Activated T-helper 9 cell treated with anti-CD3 and anti-CD28 coated beads, Interleukin-2, amount 50 U/mL, for 16 hours (primary cell): ENCODE measurements at regions not wholly inside any gene's neighbourhood (a gene's known extent, or its start where the extent isn't known, plus 50 kb on each side); places are given as distances from the start of the nearest gene placed in this dataset.
"Not testable (repeated sequence)": the region's sequence is repeated elsewhere in the genome, so short reads cannot be mapped to it uniquely, and the experiment has no call there.

Source experiments
- DNase-seq: peaks from one replicate; pipeline ENCODE4 v3.0.0-alpha.2; 2020; ENCODE audit warnings: low read depth

GRCh38 chr6:63441266-63441956 lies 121.6 kb upstream of the LGSN start:
- peak; percentile 1 for DNase-seq

DNA sequence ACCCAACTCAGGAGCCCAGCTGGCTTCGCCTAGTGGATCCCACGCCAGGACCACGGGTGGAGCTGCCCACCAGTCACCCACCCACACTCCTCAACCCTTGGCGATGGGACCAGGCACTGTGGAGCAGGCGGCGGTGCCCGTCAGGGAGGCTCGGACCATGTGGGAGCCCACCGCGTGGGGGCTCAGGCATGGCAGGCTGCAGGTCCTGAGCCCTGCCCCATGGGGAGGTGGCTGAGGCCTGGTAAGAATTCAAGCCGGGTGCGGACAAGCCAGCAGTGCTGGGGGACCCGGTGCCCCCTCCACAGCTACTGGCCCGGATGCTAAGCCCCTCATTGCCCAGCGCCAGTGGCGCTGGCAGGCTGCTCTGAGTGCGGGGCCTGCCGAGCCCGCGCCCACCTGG lies 123.1 kb upstream of the LGSN start:
- DNase-seq = no peak

GRCh38 chr6:63444768-63445167 lies 125.0 kb upstream of the LGSN start:
- DNase-seq = no peak

- DNase-seq = no peak
Measured at GRCh38 chr6:63446405-63446804, 125.9 kb upstream of the LOC128125822 start.

DNA sequence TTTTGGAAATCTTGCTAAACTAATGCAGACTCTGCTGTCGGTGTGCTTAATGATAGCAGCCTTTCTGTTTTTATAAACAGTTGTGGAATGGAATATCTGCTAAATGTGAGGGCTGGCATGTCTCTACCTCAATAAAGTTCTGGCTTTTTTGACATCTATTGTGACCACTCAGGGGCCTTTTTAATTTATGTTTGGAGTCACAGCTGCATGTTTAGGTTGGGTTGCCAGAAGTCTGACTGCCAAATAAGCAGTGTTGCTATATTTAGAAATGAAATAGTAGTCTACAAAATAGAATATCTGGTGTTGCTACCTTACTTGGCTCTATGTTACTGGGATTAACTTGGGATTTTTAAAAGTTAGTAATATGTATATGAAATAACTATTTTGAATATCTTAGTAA lies 125.1 kb upstream of the LOC128125822 start:
- DNase-seq = no peak

GRCh38 chr6:63448229-63448628 lies 124.1 kb upstream of the LOC128125822 start:
- no peak for DNase-seq

- DNase-seq = no peak
Measured at GRCh38 chr6:63449714-63450113, 122.6 kb upstream of the LOC128125822 start.

GRCh38 chr6:63451238-63451637 lies 121.0 kb upstream of the LOC128125822 start:
- DNase-seq = no peak

GRCh38 chr6:63452125-63452524 lies 120.2 kb upstream of the LOC128125822 start:
- no peak for DNase-seq

DNA sequence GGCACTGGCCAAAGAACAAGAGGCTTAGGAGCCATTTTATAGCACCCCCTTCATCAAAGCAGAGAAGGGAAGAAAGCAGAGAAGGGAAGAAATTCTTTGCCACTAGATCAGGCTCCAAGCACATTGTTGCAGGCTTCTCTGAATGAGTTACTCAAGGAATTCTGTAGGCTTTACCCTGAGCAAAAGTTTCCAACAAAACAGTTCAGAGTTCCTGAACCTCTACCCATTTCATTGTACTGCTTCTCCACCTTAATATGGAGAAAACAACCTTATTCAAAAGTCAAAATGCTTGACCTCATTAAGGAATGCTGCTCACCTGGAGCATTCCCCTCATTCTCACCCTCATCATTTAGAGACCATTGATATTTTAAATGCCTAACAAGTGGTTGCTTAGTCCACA lies 115.5 kb upstream of the LOC128125822 start:
- DNase-seq = no peak

GRCh38 chr6:63458480-63459115 lies 113.7 kb upstream of the LOC128125822 start:
- no peak for DNase-seq

GRCh38 chr6:63459814-63460213 lies 112.5 kb upstream of the LOC128125822 start:
- DNase-seq = no peak

- DNase-seq = no peak
Measured at GRCh38 chr6:63460971-63461370, 111.3 kb upstream of the LOC128125822 start.

DNA sequence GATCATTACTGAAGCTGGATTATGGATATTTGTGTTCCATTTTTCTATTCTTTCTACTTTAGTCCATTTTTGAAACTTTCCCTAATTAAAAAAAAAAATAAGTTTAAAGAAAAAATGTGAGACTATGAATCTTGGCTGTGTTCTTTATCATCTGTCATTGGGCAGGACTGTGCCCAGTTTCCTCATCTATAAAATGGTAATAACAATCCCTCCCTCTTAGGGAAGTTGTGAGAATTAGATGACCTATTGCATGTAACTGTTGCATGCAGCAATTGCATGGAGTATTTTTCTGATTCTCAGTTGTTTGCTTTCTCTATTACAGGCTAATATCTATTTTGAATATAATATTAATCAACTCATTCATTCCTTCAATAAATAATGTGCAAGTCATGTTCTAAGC lies 108.2 kb upstream of the LOC128125822 start:
- DNase-seq = no peak

DNA sequence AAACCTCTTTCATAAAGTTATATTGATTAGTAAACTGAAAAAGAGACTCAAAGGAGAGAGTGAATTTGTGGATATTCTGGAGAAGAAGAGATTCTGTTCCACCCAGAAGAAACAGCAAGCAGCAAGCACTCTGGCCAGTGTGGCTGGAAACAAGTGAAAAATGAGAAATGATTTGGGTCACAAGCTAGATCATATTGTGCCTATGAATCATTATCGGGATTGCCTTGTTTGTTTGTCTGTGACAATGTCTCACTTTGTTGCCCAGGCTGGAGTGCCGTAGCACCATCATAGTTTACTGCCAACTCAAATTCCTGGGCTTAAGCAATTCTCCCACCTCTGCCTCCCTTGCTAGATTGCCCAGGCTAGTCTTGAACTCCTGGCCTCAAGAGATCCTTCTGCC lies 106.5 kb upstream of the LOC128125822 start:
- DNase-seq = no peak

DNA sequence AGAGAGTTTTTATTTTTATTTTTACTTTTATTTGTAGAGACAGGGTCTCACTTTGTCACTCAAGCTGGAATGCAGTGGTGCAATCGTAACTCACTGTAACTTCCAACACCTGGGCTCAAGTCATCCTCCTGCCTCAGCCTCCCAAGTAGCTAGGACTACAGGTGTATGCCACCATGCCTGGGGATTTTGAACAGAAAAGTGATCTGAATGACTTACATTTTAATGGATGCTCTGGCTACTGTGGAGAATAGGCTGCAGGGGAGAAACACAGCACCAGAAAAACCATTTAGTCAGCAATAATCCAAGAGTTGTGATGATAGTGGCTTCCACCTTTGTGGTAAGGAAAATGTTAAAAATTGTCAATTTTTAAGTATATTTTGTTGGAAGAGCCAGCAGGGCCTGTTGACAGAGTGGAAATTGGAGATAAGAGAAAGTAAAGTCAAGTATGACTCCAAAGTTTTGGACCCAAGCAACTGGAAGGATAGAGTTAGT lies 106.0 kb upstream of the LOC128125822 start:
- DNase-seq = no peak

DNA sequence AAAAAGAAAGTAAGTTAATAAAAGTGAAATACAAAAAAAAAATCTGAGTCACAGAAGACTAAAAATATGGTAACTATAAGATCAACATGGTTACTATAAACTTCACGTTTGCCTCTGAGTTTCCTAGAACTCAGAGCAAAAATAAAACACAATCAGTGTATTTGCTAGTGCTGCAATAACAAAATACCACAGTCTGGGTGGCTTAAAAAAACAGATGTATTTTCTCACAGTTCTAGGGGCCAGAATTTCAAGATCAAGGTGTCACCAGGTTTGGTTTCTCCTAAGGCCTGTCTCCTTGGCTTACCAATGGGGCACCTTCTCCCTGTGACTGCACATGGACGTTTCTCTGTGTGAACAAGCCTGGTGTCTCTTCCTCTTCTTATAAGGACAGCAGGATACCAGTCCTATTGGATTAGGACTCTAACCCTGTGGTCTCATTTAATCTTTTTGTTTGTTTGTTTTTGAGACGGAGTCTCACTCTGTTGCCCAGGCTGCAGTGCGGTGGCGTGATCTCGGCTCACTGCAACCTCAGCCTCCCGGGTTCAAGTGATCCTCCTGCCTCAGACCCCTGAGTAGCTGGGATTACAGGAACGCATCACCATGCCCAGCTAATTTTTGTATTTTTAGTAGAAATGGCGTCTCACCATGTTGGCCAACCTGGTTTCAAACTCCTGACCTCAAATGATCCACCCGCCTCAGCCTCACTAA lies 104.9 kb upstream of the LOC128125822 start:
- DNase-seq = no peak

DNA sequence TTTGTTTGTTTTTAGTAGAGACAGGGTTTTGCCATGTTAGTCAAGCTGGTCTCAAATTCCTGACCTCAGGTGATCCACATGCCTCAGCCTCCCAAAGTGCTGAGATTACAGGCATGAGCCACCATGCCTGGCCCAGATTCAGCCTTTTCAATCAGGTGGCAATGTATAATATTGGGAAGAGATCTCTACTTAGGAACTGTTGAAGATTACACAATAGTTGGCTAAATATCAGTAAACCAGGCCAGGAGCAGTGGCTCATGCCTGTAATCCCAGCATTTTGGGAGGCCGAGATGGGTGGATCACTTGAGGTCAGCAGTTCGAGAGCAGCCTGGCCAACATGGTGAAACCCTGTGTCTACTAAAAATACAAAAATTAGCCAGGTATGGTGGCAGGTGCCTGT lies 101.1 kb upstream of the LOC128125822 start:
- DNase-seq = not testable (repeated sequence)

GRCh38 chr6:63471654-63472053 lies 100.6 kb upstream of the LOC128125822 start:
- no peak for DNase-seq

DNA sequence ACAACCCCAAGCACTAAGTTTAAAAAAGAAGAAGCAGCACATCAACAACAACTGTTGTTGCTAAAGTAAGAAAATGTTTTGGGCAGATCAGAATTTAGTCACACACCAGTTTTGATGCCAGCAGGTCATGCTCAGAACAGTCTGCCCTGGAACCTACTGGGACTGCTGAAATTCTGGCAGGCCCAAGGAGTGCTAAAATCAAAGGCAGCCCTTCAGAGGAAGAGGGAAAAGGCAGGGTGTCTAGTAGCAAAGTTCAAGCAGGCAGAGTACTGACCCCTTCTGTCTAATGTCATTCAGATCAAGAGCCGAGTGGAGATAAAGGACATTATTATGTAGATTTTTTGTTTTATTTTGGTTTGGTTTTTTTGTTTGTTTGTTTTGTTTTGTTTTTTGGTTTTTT lies 96.6 kb upstream of the LOC128125822 start:
- DNase-seq = no peak

- no peak for DNase-seq
Measured at GRCh38 chr6:63476302-63476701, 96.0 kb upstream of the LOC128125822 start.

- DNase-seq = no peak
Measured at GRCh38 chr6:63477422-63478040, 94.7 kb upstream of the LOC128125822 start.

- DNase-seq = no peak
Measured at GRCh38 chr6:63478734-63479133, 93.5 kb upstream of the LOC128125822 start.
